H1 (cell line): ENCODE measurements at regions not wholly inside any gene's neighbourhood (a gene's known extent, or its start where the extent isn't known, plus 50 kb on each side); places are given as distances from the start of the nearest gene placed in this dataset.

Experiments used
- CBX8 ChIP-seq: fragments of 300-800, 300-1000 bp; sonication (generic); IDR thresholded peaks from 2 replicates; pipeline ENCODE4 v1.7.1; 2016; ENCODE audit warnings: low read depth, low read length, borderline replicate concordance
- GABPA ChIP-seq: IDR thresholded peaks from 2 replicates; pipeline ENCODE4 v1.6.1; 2011; ENCODE audit warnings: mild to moderate bottlenecking, low read length, moderate library complexity, borderline replicate concordance; ENCODE audit not compliant: insufficient read depth
- NRF1 ChIP-seq: IDR thresholded peaks from 2 replicates; pipeline ENCODE4 v1.6.1; 2011; ENCODE audit warnings: mild to moderate bottlenecking, low read depth, low read length, improper control_type of control experiment
- RBBP5 ChIP-seq: IDR thresholded peaks from 2 replicates; pipeline ENCODE4 v1.7.1; 2012; ENCODE audit warnings: low read depth, mild to moderate bottlenecking, inconsistent platforms, low read length, moderate library complexity, borderline replicate concordance
- TAF7 ChIP-seq: optimal IDR thresholded peaks from 2 replicates; pipeline ENCODE3; 2011; ENCODE audit warnings: low read depth, mild to moderate bottlenecking, inconsistent platforms, low read length, moderate library complexity, borderline replicate concordance

DNA sequence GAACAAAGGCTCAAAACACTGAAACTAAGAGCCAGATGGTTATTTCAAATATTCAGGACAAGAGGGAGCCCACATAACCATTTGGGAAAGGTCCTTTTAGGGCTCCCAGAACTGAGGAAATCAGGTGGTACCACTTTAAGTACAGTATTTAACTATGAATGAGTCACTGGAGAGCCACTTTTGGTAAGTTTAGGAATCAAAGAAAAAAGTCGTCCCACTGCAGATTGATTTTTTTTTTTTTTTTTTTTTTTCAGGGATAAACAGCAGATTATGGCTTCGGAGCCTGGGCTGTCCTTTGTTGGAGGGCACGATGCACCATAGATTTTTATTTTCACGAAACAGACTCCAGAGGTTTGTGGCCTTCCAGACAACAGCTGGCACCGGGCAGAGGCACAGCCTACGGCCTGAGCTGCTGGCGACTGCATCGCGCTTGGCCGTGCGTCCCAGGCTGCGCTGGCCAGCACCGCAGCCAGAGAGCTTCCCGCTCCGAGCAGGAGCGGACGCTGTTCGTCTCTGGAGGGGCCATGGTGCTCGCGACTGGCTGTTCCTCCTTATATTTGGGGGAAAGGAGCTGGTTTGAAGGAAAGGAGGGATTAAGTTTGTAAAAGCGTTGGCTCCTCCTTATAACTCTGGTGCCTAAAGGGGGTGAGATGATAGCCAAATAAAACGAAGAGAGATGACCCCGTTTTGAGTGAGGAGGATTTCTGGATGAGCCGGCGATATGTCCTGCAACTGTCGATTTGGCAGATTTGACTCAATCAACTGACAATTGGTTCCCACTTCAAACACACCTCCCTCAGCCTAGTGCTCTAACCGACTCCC, 152.9 kb upstream of the GOLIM4 start (continued):
- no peak for TF ChIP-seq NRF1
- no peak for TF ChIP-seq TAF7
- peak; percentile 71; the same call in 1 of the 2 replicates for TF ChIP-seq RBBP5
- no peak for TF ChIP-seq GABPA
- TF ChIP-seq CBX8, result no peak
- TF ChIP-seq, all 59 proteins: peak for 13
